ENCODE measurements at regions not wholly inside any gene's neighbourhood (a gene's known extent, or its start where the extent isn't known, plus 50 kb on each side); places are given as distances from the start of the nearest gene placed in this dataset.
"Not testable (repeated sequence)": the region's sequence is repeated elsewhere in the genome, so short reads cannot be mapped to it uniquely, and the experiment has no call there.

- no peak for ATAC-seq
Measured at GRCh38 chrX:129361576-129361975, 161.7 kb downstream of the SMARCA1 start.

GRCh38 chrX:129360175-129360574 is 163.1 kb downstream of the SMARCA1 start:
- peak; percentile 49 for ATAC-seq

DNA sequence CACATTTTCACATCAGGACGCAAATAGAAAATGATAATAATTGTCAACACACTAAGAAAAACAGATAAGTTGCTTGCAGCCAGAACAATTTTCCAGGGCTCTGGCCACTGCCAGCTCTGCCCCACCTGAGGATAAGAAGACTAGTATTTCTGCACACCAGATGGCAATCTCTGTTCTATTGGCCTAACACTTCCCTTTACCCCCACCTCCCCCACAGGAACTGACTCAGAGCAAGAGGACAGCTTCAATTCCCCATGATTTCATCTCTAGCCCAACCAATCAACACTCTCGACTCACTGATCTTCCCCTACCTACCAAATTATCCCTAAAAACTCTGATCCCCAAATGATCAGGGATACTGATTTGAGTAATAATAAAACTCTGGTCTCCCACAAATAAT is 164.0 kb downstream of the SMARCA1 start:
- ATAC-seq: no peak

- ATAC-seq: not testable (repeated sequence)
Measured at GRCh38 chrX:129357428-129357827, 165.9 kb downstream of the SMARCA1 start.

- no peak for ATAC-seq
Measured at GRCh38 chrX:129347291-129347690, 176.0 kb downstream of the SMARCA1 start.

- no peak for ATAC-seq
Measured at GRCh38 chrX:129346574-129346973, 176.7 kb downstream of the SMARCA1 start.

- not testable (repeated sequence) for ATAC-seq
Measured at GRCh38 chrX:129337264-129337663, 186.0 kb downstream of the SMARCA1 start.

GRCh38 chrX:129323115-129323514 is 200.2 kb downstream of the SMARCA1 start:
- no peak for ATAC-seq

DNA sequence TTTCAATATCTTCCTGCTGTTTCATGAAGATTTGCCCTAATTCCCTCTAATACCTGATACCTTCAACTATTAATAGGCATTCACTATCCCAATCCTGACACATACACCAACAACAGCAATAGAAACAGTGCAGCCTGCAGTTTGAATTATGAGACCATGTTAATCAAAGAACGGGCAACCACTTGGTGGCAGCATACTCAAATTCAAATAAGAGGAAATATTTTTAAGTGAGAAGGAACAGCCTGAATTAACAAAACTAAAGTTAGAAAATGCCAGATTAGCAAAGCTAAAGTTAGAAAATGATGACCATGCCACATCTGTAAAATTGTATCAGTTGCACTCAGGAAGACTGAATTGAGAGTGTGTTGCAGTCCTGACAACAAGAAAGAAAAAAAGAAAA is 204.9 kb downstream of the SMARCA1 start:
- no peak for ATAC-seq

DNA sequence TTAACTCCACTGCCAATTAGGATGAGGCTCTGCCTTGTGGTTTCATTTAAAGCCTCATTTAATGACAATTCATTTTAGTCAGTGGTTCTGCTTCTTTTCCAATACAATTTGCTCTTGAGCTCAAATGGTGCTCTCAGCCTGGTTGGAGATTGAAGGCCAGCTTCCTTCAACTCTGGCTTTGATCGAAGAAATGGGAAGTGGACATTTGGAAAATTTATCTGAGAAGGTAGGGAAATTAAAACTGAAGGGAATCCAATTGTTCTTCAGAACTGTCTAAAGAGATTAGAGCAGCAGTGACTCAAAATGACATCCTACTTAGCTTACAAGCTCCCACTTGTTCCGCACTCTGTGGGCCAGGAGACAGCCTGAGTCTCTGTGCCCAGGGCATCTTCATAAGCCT is 206.8 kb downstream of the SMARCA1 start:
- ATAC-seq: no peak

GRCh38 chrX:129310000-129310399 is 213.3 kb downstream of the SMARCA1 start:
- no peak for ATAC-seq

- ATAC-seq: no peak
Measured at GRCh38 chrX:129262912-129263311, 260.4 kb downstream of the SMARCA1 start.

DNA sequence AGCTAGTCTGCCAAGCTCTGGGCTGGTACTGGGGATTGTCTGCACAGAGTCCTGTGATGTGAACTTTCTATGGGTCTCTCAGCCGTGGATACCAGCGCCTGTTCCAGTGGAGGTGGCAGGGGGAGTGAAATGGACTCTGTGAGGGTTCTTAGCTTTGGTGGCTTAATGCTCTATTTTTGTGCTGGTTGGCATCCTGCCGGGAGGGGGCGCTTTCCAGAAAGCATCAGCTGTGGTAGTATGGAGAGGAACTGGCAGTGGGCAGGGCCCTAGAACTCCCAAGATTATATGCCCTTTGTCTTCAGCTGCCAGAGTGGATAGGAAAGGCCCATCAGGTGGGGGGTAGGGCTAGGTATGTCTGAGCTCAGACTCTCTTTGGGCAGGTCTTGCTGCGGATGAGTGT is 267.8 kb downstream of the SMARCA1 start:
- ATAC-seq: not testable (repeated sequence)

DNA sequence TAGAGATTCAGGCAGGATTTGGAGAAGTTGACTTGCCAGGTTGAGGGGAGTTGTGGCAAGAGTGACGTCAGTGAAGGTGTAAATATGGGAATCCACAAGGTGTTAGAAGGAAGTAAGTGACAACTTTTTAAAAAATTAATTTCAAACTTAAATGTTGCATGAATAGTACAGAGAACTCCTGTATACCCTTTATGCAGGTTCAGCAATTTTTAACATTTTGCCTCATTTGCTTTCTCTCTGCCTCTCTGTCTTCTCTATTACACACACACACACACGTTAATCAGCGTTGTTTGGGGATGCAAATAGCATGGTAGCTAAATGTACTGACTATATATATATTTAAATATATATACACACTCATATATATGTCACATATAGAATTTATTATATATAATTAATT is 273.7 kb downstream of the SMARCA1 start:
- no peak for ATAC-seq

DNA sequence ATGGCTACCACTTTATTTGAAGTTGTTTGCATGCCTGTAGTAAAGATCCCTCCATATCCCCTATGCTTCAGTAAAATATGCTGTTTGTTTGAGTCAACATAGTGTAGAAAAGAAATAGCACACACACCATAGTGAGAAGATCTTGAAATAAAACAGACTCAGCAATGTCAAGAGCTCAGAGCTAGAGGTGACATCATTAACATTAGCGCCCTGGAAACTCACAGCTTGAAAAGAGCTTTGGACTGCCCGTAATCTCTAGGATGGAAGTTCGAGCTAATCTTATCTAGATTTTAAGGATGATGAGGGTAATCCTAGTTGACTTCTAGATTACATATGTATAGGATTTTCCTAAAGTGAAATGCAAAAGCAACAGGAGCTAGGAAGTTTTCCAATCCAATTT is 275.6 kb downstream of the SMARCA1 start:
- no peak for ATAC-seq

- no peak for ATAC-seq
Measured at GRCh38 chrX:129239371-129239770, 283.9 kb downstream of the SMARCA1 start.

- no peak for ATAC-seq
Measured at GRCh38 chrX:129238011-129238410, 285.3 kb downstream of the SMARCA1 start.

DNA sequence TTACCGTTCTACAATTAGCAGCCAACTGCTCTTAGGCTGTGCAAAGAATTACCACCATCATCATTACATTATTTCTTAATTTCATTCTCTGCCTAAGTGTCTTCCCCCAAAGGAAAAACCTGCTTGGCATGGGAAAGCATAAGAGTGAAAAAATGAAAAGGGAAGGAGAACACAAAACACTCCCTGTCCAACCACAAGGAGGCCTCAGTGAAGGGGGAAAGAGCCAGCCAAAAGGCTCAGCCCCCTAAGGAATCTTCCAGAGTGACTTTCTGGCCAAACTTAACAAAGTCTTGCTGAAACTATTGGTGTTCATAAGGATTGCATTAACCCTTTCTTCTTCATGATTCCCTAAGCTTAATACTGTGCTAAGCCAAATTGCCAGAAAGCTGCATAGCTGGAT is 287.4 kb downstream of the SMARCA1 start:
- no peak for ATAC-seq

DNA sequence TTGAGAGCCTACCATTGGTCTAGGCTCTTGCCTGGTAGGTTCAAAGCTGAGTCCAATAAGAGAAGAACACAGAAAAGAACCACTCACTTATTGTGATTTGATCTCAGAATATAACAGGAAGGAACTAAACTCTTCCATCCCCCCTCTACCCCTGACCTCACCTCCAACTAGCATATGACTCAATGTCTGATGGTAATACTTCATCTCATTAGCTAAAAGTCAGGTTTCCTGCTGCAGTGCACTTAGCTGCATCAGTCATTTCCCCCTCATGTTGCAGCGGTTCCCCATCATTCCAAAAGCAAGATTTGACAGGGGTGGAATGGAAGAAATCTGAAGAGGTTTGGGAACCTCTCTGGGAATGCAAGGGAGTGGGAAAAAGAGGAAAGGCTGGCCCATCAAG is 289.5 kb downstream of the SMARCA1 start:
- ATAC-seq: no peak

- no peak for ATAC-seq
Measured at GRCh38 chrX:129230850-129231512, 292.3 kb downstream of the SMARCA1 start.

DNA sequence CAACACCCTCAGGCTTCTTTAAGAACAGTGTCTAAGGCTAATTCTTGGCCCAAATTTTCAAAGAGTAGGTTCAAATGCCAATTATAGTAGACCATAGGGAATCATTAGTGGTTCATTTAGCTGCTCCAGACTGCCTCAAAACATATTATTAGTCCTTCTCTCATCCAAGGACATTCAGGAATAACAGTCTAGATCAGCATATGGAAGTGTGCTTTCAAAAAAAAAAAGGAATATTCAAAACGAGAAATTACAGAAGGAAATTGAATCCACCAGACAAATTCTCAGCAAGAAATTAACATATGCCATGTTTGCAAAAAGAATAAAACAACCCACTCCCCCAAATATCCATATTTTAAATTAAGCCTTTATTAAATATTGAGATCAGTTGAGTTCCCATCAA is 293.1 kb downstream of the SMARCA1 start:
- no peak for ATAC-seq

DNA sequence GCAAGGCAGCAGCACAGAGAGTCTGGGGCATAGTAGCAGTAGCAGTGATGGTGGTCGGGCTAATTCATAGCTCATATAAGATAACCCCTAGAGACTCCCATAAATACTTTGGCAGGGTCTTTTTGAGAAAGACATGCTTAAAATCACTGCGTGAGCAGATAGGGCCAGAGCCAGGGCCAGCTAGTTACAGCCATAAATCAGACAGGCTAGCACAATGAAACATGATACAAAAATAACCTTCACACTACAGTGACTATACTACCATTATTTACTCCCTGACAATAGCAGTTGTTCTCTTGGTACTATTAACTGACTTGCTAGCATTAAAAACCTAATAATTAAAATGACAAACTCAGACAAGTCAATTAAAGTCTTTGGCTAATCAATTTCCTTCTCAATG is 295.9 kb downstream of the SMARCA1 start:
- ATAC-seq: no peak

DNA sequence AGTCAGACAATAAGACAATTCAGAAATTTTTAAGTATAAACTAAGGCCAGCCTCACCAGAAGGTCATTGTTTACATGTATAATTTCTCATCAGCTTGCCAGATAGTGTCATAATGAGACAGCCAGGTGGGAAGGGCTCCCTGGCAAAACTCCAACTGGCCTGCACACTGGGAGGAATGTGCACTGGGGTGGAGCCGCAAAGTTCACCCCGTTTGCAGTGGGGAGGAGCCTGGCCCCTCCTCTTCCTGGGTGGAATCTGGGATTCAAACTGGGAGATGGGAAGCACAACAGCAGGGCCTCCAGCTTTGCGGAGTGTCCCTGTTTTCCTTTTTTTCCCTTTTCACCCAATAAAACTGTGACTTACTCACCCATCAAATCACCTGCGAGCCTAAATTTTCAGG is 329.9 kb downstream of the SMARCA1 start:
- no peak for ATAC-seq

DNA sequence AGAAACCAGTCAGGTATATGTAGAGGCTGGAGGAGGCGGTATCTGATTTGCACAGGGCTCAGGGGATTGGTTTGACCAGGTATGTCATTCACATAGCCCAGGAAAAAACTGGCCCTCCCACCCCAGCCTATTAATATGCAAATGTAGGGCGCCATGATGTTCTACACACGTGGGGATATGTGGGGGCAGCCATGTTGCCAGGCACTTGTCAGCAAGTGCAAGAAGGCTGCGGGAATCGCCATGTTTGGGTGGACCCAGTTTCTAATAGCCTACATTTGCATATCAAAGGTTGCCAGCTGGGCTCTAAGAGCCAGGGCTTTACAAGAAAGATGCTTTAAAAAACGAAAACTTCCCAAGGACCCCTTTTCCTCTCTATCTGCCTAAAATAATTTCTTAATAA is 335.1 kb downstream of the SMARCA1 start:
- no peak for ATAC-seq

DNA sequence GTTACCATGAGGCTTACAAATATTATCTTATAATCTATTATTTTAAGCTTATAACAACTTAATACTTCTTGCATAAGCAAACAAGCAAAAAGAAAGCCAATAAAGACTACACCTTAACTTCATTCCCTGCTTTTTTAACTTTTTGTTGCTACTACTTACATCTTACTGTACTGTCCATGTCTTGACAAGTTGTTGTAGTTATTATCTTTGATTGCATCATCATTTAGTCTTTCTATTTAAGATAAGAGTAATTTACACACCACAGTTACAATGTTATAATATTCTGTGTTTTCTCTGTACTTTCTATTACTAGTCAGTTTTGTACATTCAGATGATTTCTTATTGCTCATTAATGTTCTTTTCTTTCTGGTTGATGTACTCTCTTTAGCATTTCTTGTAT is 346.6 kb downstream of the SMARCA1 start:
- ATAC-seq: no peak

All from esophagus mucosa (tissue), 1 donor.